Lower leg skin (tissue), 3 donors: ENCODE measurements at regions not wholly inside any gene's neighbourhood (a gene's known extent, or its start where the extent isn't known, plus 50 kb on each side); places are given as distances from the start of the nearest gene placed in this dataset.

Experiments used
- CTCF ChIP-seq, 3 donors: fragments of 450-650 bp; IDR thresholded peaks; one replicate each; pipeline ENCODE4 v1.5.1; 2016; ENCODE audit warnings: antibody characterized with exemption in 3 of 3, mild to moderate bottlenecking in 3 of 3, moderate library complexity in 2 of 3
- POLR2A ChIP-seq, 2 donors: fragments of 450-650 bp; IDR thresholded peaks; one replicate each; pipeline ENCODE4 v1.6.1; 2016 to 2017; ENCODE audit warnings: antibody characterized with exemption in 2 of 2, mild to moderate bottlenecking in 1 of 2, moderate library complexity in 1 of 2

- TF ChIP-seq CTCF (IDR thresholded peaks at IDR 0.05) (no peak), POLR2A (IDR thresholded peaks at IDR 0.05) (no peak)
These were observed 82.4 kb upstream of the TAS2R1 start for GRCh38 chr5:9712506-9712905.
